OCI-LY3 (cell line): ENCODE measurements at regions not wholly inside any gene's neighbourhood (a gene's known extent, or its start where the extent isn't known, plus 50 kb on each side); places are given as distances from the start of the nearest gene placed in this dataset.

ENCODE experiments used
- H2AFZ ChIP-seq: fragments of 200-600, 300-600 bp; shearing (Covaris generic); 2 replicates; pipeline ENCODE4 v1.6.0; 2014; ENCODE audit warnings: antibody characterized with exemption, low read depth, low read length
- H3K27ac ChIP-seq: fragments of 200-600, 300-600 bp; sonication (generic); 2 replicates; pipeline ENCODE4 v1.5.1; 2014; ENCODE audit warnings: mild to moderate bottlenecking, low read length, moderate library complexity, mixed read lengths
- H3K27me3 ChIP-seq: fragments of 200-600, 300-600 bp; sonication (generic); 2 replicates; pipeline ENCODE4 v1.6.1; 2014; ENCODE audit warnings: low read depth, low read length, mixed read lengths
- H3K36me3 ChIP-seq: fragments of 200-600, 300-600 bp; sonication (generic); replicated peaks from 2 replicates; pipeline ENCODE3; 2014; ENCODE audit warnings: low read depth, low read length, mixed read lengths
- H3K4me1 ChIP-seq: fragments of 300-600, 200-600 bp; sonication (generic); 2 replicates; pipeline ENCODE4 v1.6.1; 2014; ENCODE audit warnings: low read length, mixed read lengths
- H3K4me2 ChIP-seq: fragments of 200-600, 300-600 bp; sonication (generic); 2 replicates; pipeline ENCODE4 v1.6.1; 2014; ENCODE audit warnings: low read length, mixed read lengths
- H3K4me3 ChIP-seq: fragments of 300-600, 200-600 bp; sonication (generic); 2 replicates; pipeline ENCODE4 v1.5.1; 2014; ENCODE audit warnings: antibody characterized with exemption, mild to moderate bottlenecking, low read length, moderate library complexity
- H3K79me2 ChIP-seq: fragments of 300-600, 200-600 bp; shearing (Covaris generic); 2 replicates; pipeline ENCODE4 v1.6.1; 2014; ENCODE audit warnings: mild to moderate bottlenecking, low read length, mixed read lengths
- H3K9ac ChIP-seq: fragments of 300-600, 200-600 bp; shearing (Covaris generic); 2 replicates; pipeline ENCODE4 v1.6.0; 2014; ENCODE audit warnings: mild to moderate bottlenecking, low read length, moderate library complexity
- H3K9me3 ChIP-seq: fragments of 200-600, 300-600 bp; shearing (Covaris generic); 2 replicates; pipeline ENCODE4 v1.6.1; 2014; ENCODE audit warnings: low read length, mixed read lengths; ENCODE audit not compliant: insufficient read depth
- H4K20me1 ChIP-seq: fragments of 200-600, 300-600 bp; sonication (generic); 2 replicates; pipeline ENCODE4 v1.6.1; 2016; ENCODE audit warnings: low read length, mixed read lengths; ENCODE audit not compliant: insufficient read depth
- CTCF ChIP-seq: fragments of 200-600, 300-600 bp; sonication (generic); IDR thresholded peaks from 2 replicates; pipeline ENCODE4 v1.5.1; 2014; ENCODE audit warnings: antibody characterized with exemption, low read length, low read depth
- EZH2phosphoT487 ChIP-seq: fragments of 200-600 bp; shearing (Covaris generic); IDR thresholded peaks from 2 replicates; pipeline ENCODE4 v1.6.1; 2018; ENCODE audit warnings: antibody characterized with exemption, mixed run types, low read depth

GRCh38 chr7:79531116-79531515 is 77.6 kb upstream of the MAGI2 start:
- Histone ChIP-seq H3K9ac (no peak overlapping the region), H2AFZ (no peak overlapping the region), H3K27me3 (no peaks in the 10 kb centered on the region)

GRCh38 chr7:79529881-79530235 is 76.4 kb upstream of the MAGI2 start:
- H2AFZ ChIP-seq, result no peak overlapping the region
- H3K36me3 ChIP-seq, result no peaks in the 10 kb centered on the region
- H3K9ac ChIP-seq, result no peak overlapping the region
- no peak overlapping the region for H3K4me2 ChIP-seq
- H3K4me1 ChIP-seq, result no peaks in the 10 kb centered on the region
- H3K9me3 ChIP-seq, result no peaks in the 10 kb centered on the region
- TF ChIP-seq EZH2phosphoT487, result no peak
- H3K27ac ChIP-seq, result no peak overlapping the region
- H4K20me1 ChIP-seq, result no peaks in the 10 kb centered on the region
- no peaks in the 10 kb centered on the region for H3K79me2 ChIP-seq
- H3K4me3 ChIP-seq, result no peak overlapping the region
- H3K27me3 ChIP-seq, result no peaks in the 10 kb centered on the region

More at GRCh38 chr7:79531116-79531515, 77.6 kb upstream of the MAGI2 start:
- Histone ChIP-seq H4K20me1 (no peaks in the 10 kb centered on the region), H3K79me2 (no peaks in the 10 kb centered on the region), H3K36me3 (no peaks in the 10 kb centered on the region), H3K4me1 (no peaks in the 10 kb centered on the region), H3K4me3 (no peak overlapping the region), H3K4me2 (no peak overlapping the region), H3K9me3 (no peaks in the 10 kb centered on the region), H3K27ac (no peak overlapping the region)
- TF ChIP-seq EZH2phosphoT487 (no peak), CTCF (no peak)

GRCh38 chr7:79529214-79529880 is 75.9 kb upstream of the MAGI2 start:
- no peaks in the 10 kb centered on the region for H3K4me1 ChIP-seq
- H3K9ac ChIP-seq, result no peak overlapping the region
- H3K27me3 ChIP-seq, result no peaks in the 10 kb centered on the region
- no peak overlapping the region for H3K4me3 ChIP-seq
- H3K36me3 ChIP-seq, result no peaks in the 10 kb centered on the region
- no peak overlapping the region for H3K27ac ChIP-seq
- no peak overlapping the region for H3K4me2 ChIP-seq
- no peaks in the 10 kb centered on the region for H3K9me3 ChIP-seq
- no peaks in the 10 kb centered on the region for H4K20me1 ChIP-seq
- TF ChIP-seq EZH2phosphoT487 (no peak), CTCF (no peak)
- no peaks in the 10 kb centered on the region for H3K79me2 ChIP-seq
- H2AFZ ChIP-seq, result no peak overlapping the region

GRCh38 chr7:79528421-79528820 is 75.0 kb upstream of the MAGI2 start:
- Histone ChIP-seq H3K4me3 (no peak overlapping the region), H3K9me3 (no peaks in the 10 kb centered on the region), H3K27me3 (no peaks in the 10 kb centered on the region), H4K20me1 (no peaks in the 10 kb centered on the region), H3K4me1 (no peaks in the 10 kb centered on the region), H3K79me2 (no peaks in the 10 kb centered on the region), H3K4me2 (no peak overlapping the region), H3K36me3 (no peaks in the 10 kb centered on the region), H3K9ac (no peak overlapping the region), H2AFZ (no peak overlapping the region), H3K27ac (no peak overlapping the region)
- no peak for TF ChIP-seq CTCF
- no peak for TF ChIP-seq EZH2phosphoT487
